ENCODE measurements at regions not wholly inside any gene's neighbourhood (a gene's known extent, or its start where the extent isn't known, plus 50 kb on each side); places are given as distances from the start of the nearest gene placed in this dataset.

- Histone ChIP-seq H2AFZ (ENCODE audit: low read depth, low read length) (no peak overlapping the region), H3K9ac (ENCODE audit: low read length) (no peak overlapping the region), H3K9me3 (ENCODE audit: insufficient read depth, low read depth, low read length) (no peaks in the 10 kb centered on the region), H3K27ac (ENCODE audit: low read depth, low read length) (no peak overlapping the region), H3K27me3 (ENCODE audit: insufficient read depth, low read length) (peaks cover 5% of the 10 kb centered on the region), H3K4me2 (ENCODE audit: low read length) (no peak overlapping the region), H3K36me3 (ENCODE audit: insufficient read depth, low read length) (no peaks in the 10 kb centered on the region), H3K79me2 (ENCODE audit: insufficient read depth, low read length) (no peaks in the 10 kb centered on the region), H4K20me1 (ENCODE audit: insufficient read depth, low read length) (no peaks in the 10 kb centered on the region), H3K4me3 (ENCODE audit: insufficient read depth, low read depth, low read length) (no peak overlapping the region), H3K4me1 (ENCODE audit: insufficient read depth, low read length) (peaks cover 11% of the 10 kb centered on the region)
- Mint-ChIP-seq H3K4me1 (ENCODE audit: low read depth, unreplicated experiment) (peaks cover 18% of the 10 kb centered on the region), H3K4me3 (ENCODE audit: unreplicated experiment) (no peak overlapping the region), H3K9me3 (ENCODE audit: unreplicated experiment) (peaks cover 3% of the 10 kb centered on the region), H3K27me3 (ENCODE audit: low read depth, unreplicated experiment) (peaks cover 23% of the 10 kb centered on the region), H3K27ac (ENCODE audit: unreplicated experiment) (no peak overlapping the region), H3K36me3 (ENCODE audit: low read depth, unreplicated experiment) (no peaks in the 10 kb centered on the region)
- DNase-seq (ENCODE audit: low read depth) (no peak), FAIRE-seq (no peak)
- TF ChIP-seq EZH2 (IDR thresholded peaks at IDR 0.05; ENCODE audit: insufficient read depth, low read length) (no peak), CTCF (IDR thresholded peaks at IDR 0.05; ENCODE audit: insufficient read depth, low read depth, low read length) (no peak)
Observed at GRCh38 chr9:108483676-108484075, 372.1 kb downstream of the ACTL7B start.

DNA sequence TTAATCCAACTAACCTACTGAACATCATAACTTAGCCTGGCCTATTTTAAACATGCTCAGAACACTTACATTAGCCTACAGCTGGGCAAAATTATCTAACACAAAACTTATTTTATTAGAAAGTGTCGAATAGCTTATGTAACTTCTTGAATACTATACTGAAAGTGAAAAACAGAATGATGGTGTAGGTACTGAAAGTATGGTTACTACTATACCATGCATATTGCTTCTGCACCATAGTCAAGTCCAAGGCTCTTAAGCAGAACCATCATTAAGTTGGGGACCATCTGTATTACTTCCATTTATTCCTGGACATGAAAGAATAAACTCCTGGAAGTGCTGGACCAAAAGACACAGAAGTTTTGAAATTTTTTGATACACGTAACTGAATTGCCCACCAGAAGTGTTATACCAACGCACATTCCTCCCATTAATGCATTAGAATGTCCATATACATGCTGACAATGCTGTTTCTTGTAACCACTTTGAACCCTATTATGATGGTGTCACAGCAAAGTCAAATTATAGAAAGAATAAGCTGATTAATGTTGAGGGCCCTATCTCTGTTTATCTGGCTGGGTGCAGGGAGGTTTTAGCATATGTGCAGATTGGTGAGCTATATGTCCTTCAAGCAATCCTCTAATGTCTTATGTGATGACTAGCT is 375.7 kb downstream of the ACTL7B start:
- Mint-ChIP-seq H3K27me3 (ENCODE audit: low read depth, unreplicated experiment) (peaks cover 18% of the 10 kb centered on the region), H3K36me3 (ENCODE audit: low read depth, unreplicated experiment) (no peaks in the 10 kb centered on the region), H3K9me3 (ENCODE audit: unreplicated experiment) (peaks cover 3% of the 10 kb centered on the region), H3K4me1 (ENCODE audit: low read depth, unreplicated experiment) (peaks cover 15% of the 10 kb centered on the region), H3K4me3 (ENCODE audit: unreplicated experiment) (no peak overlapping the region), H3K27ac (ENCODE audit: unreplicated experiment) (no peak overlapping the region)
- H3K4me3 ChIP-seq (ENCODE audit: insufficient read depth, low read depth, low read length) = no peak overlapping the region
- peaks cover 3% of the 10 kb centered on the region for H3K27me3 ChIP-seq (ENCODE audit: insufficient read depth, low read length)
- H3K9ac ChIP-seq (ENCODE audit: low read length) = no peak overlapping the region
- no peak for TF ChIP-seq CTCF (IDR thresholded peaks at IDR 0.05; ENCODE audit: insufficient read depth, low read depth, low read length)
- no peaks in the 10 kb centered on the region for H3K36me3 ChIP-seq (ENCODE audit: insufficient read depth, low read length)
- H2AFZ ChIP-seq (ENCODE audit: low read depth, low read length) = no peak overlapping the region
- H3K9me3 ChIP-seq (ENCODE audit: insufficient read depth, low read depth, low read length) = no peaks in the 10 kb centered on the region
- no peak overlapping the region for H3K27ac ChIP-seq (ENCODE audit: low read depth, low read length)
- no peak for DNase-seq (ENCODE audit: low read depth)
- H3K79me2 ChIP-seq (ENCODE audit: insufficient read depth, low read length) = no peaks in the 10 kb centered on the region
- FAIRE-seq = no peak
- peaks cover 25% of the 10 kb centered on the region for H3K4me1 ChIP-seq (ENCODE audit: insufficient read depth, low read length)
- no peaks in the 10 kb centered on the region for H4K20me1 ChIP-seq (ENCODE audit: insufficient read depth, low read length)
- no peak overlapping the region for H3K4me2 ChIP-seq (ENCODE audit: low read length)

Data from astrocyte (in vitro differentiated cells and primary cell).